LoVo (cell line): ENCODE measurements at regions not wholly inside any gene's neighbourhood (a gene's known extent, or its start where the extent isn't known, plus 50 kb on each side); places are given as distances from the start of the nearest gene placed in this dataset.

Source experiments
- DNase-seq: peaks from one replicate; pipeline ENCODE4 v3.0.0-alpha.2; 2016; ENCODE audit warnings: low spot score

DNA sequence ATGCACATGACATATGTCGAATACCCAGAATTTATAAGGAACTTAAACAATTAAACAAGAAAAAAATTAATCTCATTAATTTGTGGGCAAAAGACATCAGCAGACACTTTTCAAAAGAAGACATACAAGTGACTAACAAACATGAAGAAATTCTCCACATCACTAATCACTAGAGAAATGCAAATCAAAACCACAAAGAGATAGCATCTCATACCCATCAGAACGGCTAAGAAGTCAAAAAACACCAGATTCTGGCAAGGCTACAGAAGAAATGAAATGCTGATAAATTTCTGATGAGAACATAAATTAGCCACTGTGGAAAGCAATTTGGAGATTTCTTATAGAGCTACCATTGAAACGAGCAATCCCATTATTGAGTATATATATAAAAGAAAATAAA, 210.6 kb upstream of the LUZP2 start:
- no peak for DNase-seq

DNA sequence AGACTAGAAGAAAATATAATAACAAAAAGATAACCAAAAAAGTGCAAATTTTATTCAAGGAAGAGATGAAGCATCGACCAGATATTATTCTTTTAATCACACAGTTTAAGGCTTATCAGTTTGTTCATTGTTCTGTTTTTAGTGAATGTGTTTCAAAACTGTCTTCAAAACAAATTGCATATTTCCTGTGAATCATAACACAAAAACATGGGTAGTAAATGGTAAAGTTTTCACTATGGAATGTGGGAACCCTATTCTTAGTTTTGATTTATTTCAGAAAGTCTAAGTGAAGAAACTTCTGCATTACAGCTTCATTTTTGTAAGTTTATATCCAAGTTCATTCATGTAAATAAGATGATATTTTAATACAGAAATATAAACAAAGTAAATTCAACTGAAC, 207.6 kb upstream of the LUZP2 start:
- no peak for DNase-seq

- no peak for DNase-seq
These were observed 202.9 kb upstream of the LUZP2 start for GRCh38 chr11:24293964-24294363.

DNA sequence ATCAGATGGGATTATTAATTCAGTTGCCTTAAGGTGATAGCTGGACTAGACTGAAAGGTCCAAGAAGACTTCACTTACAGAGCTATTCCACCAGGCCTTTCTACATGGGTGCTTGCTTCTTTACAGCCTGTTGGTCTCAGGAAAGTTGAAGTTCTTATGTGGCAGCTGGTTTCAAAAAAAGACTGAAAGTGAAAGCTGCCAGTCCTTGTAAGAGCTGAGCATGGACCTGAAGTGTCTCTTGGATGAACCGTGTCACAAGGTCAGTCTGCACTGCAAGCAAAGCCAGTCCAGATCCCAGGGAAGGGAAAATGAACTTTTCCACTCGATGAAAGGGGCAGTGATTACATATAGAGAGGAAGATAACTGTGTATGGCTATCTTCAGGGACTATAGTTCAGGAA, 201.5 kb upstream of the LUZP2 start:
- DNase-seq: no peak

DNA sequence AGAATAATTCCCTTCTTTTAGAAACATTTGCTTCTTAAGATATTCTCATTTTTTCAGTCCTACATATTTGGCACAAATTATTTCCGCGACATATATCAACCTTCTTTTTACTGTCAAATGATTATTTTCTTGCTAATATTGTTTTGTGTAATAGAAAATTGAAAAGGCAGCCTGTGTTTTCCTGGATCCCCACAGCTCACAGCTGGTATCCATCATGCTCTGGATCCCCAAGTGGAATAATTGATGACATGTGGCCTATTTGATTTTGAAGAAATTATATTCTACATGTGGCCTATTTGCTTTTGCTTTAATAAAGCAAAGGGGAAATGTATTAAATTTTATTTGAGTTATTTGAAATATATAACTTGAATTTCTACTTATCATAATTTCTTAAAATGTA, 199.4 kb upstream of the LUZP2 start:
- no peak for DNase-seq

DNA sequence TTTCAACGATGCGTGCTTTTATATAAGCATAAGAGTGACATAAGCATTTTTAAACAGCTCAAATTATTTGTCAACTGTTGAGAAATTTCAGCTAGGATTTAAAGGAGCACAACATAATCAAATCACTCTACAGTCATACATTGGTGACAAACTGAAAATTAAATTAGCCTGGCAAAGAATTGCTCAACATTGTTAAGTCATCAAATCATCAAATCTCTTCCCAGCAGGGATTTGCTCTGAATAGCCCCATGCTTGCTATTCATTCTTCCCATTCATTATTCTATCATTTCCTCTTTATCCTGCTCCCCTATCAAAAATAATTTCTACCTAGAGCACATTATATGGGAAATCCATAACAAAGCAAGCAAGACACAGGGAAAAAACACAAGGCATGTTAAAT, 198.7 kb upstream of the LUZP2 start:
- DNase-seq: no peak

- DNase-seq: no peak
These were observed 184.9 kb upstream of the LUZP2 start for GRCh38 chr11:24311974-24312373.

DNA sequence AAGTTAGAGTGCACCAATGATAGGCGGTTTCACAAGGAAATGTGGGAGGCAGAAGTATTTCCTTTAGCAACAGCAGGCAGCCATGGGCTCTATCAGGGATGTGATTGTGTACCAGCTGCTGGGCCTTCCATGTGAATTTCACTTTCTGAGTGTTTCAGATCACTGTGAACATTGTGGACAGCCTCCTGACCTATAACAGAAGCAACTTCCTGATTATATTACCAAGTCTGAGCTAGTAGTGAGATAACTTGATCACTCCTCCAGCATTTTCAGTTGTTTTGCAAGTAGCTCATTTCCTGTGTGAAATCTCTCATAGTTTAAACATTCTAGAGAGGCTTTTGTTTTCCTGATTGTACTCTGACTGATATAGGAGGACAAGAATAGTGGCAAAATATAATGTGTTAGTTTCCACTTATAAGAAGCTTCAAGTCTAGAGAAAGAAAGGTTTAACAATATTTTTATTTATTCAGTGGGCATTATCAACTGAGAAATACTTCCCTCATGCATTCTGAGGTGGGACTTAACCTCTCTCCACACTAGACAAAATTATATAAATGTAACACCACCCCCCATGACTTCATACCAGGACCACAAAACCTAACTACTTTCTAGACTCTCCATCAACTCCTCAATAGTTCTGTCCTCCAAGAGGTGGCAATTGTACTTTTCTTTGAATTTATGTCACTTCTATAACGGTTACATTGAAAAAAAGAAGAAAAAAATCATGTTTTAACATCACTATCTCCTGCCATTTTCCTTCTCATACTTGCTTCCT, 184.2 kb upstream of the LUZP2 start:
- no peak for DNase-seq

GRCh38 chr11:24321229-24321628, 175.6 kb upstream of the LUZP2 start:
- no peak for DNase-seq

DNA sequence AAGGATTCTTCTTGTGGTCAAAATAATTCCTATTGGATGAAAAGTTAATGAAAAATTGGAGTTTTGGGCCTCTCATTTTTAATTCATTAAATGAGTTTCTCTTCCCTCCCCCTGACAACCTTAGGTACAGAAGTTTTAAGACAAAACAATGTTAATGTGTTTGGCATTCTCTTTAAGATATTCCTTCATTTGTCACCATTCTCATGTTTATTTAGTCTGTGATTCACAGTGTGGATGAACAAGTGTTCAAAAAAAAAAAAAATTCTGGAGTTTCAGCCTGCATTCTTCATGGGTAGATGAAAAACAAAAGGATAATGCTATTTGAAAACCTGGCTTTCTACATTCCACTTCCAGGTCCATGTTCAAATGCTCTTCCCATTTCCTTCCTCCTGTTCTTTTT, 172.6 kb upstream of the LUZP2 start:
- DNase-seq: no peak

DNA sequence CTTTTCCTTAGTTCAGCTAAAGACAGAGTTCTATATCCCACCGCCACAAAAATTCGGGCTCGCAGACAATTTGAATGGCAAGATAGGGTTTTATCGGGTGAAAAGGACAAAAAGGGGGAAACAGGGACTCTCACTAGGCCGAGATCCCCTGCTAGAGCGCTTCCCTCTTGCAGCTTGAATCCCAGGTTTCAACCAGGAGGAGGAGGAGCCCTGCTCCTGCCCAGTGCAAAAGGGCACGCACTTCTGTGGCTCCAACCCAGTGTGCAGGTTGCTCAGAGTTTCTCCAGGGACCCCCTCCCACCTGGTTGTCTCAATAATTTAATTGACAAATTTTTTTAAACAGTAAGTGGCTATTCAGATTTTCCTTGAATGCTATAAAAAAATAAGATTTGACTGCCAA, 152.6 kb upstream of the LUZP2 start:
- no peak for DNase-seq

DNA sequence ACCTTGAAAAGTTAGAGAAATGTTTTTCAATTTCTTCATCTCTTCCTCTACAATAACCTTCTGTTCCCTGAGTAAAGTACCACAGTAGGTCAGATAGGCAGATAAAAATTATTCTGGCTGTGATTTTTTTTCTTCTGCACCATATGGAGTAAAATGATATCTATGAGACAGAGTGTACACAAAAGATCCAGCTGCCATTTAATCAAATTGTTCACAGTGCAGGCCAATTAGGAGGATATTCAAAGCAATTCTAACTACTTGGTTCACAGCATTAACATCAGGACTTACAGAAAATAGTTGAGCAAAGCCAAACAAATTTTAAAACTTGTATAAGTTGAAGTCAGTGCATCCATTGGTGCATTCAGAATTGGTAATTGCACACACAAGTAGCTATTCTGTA, 147.9 kb upstream of the LUZP2 start:
- DNase-seq: no peak

GRCh38 chr11:24351179-24351578, 145.7 kb upstream of the LUZP2 start:
- no peak for DNase-seq

GRCh38 chr11:24356501-24356900, 140.4 kb upstream of the LUZP2 start:
- no peak for DNase-seq

GRCh38 chr11:24357620-24358410, 139.0 kb upstream of the LUZP2 start:
- DNase-seq: no peak

GRCh38 chr11:24372491-24372890, 124.4 kb upstream of the LUZP2 start:
- no peak for DNase-seq

DNA sequence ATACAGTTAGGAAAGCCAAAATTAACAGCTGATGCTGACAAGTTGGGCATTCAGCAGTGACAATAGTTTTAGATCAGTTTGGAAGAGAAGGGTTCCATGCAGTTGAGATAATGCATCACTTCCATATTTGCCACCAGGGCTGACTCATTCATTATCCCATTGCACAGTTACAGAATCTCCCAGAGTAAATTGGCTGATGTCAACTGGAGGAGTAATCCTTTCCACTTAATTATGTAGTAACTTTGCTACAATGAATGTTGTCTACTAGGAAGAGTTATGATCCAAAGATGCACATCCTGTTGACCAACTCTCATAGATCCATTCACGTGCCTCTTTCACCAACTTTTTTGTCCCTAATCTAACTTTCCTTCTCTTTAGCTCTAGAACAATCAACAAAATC, 123.3 kb upstream of the LUZP2 start:
- DNase-seq: no peak

DNA sequence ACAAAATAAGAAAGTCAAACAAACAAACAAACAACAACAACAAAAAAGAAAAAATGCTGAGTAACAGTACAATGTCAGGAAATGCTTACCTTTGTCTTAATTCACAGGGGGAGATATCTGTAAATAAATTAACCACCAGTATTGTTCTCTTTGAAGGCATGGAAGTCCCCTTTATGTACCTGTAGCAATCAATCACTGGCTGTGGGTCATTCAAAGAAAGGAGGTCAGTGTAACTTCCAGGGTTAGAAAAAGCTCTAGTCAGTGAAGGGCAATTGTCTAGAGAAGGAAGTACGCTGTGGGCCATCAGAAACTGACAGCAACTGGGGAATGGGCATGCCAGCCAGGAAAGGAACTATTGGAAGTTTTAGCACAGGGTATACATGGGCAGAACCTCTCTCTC, 121.5 kb upstream of the LUZP2 start:
- no peak for DNase-seq

GRCh38 chr11:24375931-24376330, 120.9 kb upstream of the LUZP2 start:
- DNase-seq: no peak

GRCh38 chr11:24383137-24383536, 113.7 kb upstream of the LUZP2 start:
- DNase-seq: no peak

DNA sequence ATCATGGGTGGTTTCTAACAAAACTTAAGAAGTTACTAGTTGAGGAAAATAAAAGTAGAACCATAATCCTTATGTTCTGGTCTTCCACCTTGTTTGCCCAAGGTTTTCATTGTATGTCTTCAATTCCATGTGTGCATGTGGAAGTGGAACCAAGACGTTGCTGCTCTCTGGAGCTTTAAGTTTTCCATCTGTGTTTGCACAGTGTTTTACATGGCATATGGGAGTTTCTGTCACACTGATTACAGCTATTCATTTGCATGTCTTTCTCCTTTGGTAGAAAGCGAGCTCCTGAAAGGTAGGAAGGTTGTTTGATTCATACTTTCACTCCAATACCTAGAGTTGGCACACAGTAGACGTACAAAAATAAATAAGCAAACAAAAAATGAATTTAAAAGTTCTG, 112.6 kb upstream of the LUZP2 start:
- no peak for DNase-seq

DNA sequence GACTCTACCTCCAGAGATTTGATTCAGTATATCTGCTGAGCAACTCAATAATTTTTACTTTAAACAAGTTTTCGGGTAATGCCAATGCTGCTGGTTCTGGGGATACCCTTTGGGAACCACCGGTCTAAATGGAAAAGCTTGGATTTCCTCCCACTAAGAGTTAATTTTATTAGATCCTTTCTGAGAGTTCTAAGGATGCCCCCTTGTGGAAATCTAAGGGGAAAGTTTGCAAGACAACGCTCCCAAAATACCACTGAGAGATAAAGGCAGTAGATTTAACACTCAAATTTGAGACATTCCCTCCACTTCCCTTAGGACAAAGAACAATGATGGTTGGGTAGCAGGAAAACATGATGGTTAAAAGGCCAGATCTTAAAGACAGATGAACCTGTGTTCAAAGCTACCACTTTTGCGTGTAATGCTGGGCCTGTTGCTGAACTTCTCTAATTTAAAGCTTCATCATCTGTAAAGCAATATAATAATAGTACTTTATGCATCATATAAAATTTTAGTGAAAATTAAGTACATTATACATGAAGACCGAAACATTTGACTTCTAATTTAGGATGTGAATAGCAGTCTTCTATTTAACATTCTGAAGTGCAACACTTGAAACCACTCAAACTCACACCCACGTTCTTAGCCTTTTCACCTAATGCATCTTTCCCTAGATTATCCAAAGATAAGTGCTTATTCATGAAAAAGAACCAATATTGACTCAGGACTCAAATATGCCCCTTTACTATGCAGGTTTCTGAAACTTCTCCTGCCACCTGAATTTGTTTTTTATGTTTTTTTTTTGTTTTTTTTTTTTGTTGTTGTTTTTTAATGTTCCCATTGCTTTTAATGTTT, 110.1 kb upstream of the LUZP2 start:
- DNase-seq: peak; percentile 27

DNA sequence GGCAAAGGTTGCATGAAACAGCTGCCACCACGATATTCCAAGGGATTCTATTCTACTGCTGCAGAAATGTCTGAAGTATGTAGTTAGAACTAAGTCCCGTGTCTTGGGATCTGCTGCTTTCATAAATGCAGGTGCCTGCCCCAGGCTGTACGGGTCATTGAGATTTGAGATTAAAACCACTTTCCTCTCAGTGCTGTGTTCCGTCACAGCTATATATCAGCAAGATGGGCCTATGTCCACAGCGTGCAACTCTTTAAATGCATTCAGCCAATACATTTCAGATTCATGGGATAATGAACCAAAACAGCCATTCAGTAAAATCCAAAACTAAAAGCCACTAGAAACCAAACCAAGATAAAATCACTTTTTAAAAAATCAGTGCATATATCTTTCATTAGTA, 107.3 kb upstream of the LUZP2 start:
- no peak for DNase-seq
